IPS-18a (cell line): ENCODE measurements at regions not wholly inside any gene's neighbourhood (a gene's known extent, or its start where the extent isn't known, plus 50 kb on each side); places are given as distances from the start of the nearest gene placed in this dataset.

Experiments used
- H3K27ac ChIP-seq: one replicate; pipeline ENCODE4 v1.5.1; 2013; ENCODE audit warnings: low read length
- H3K27me3 ChIP-seq: one replicate; pipeline ENCODE4 v1.6.1; 2013; ENCODE audit warnings: mild to moderate bottlenecking, low read length; ENCODE audit not compliant: control insufficient read depth, insufficient read depth
- H3K36me3 ChIP-seq: one replicate; pipeline ENCODE4 v1.6.1; 2013; ENCODE audit warnings: low read depth, low read length; ENCODE audit not compliant: control insufficient read depth
- H3K4me1 ChIP-seq: one replicate; pipeline ENCODE4 v1.6.1; 2013; ENCODE audit warnings: low read depth, low read length; ENCODE audit not compliant: control insufficient read depth
- H3K4me3 ChIP-seq: one replicate; pipeline ENCODE4 v1.5.1; 2013; ENCODE audit warnings: low read length
- H3K9ac ChIP-seq: one replicate; pipeline ENCODE4 v1.6.1; 2013; ENCODE audit warnings: mild to moderate bottlenecking, low read length, moderate library complexity
- H3K9me3 ChIP-seq: one replicate; pipeline ENCODE4 v1.6.1; 2013; ENCODE audit warnings: low read depth, low read length; ENCODE audit not compliant: control insufficient read depth

DNA sequence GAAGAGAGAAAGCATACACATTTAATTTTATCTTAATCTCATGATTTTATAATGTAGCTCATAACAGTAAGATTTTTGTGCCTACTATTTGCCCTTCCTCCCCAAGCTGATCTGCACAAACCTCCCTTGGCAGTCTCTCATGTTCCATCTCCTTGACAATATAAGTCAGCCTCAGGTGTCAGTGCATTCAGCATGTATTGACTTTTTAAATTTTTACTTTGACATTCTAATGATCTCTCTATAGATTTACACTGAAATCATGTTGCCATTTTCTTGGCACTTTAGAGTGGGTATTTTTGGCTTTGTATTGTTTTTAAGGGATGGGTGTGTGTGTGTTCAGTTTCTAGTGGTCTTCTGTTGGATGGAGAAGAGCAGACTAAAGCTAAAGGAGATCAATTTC is 505.3 kb upstream of the CPEB2 start:
- H3K27ac ChIP-seq: no peak overlapping the region
- no peaks in the 10 kb centered on the region for H3K27me3 ChIP-seq
- H3K4me1 ChIP-seq: no peaks in the 10 kb centered on the region
- H3K9me3 ChIP-seq: no peaks in the 10 kb centered on the region
- H3K36me3 ChIP-seq: no peaks in the 10 kb centered on the region
- no peak overlapping the region for H3K9ac ChIP-seq
- H3K4me3 ChIP-seq: no peak overlapping the region

DNA sequence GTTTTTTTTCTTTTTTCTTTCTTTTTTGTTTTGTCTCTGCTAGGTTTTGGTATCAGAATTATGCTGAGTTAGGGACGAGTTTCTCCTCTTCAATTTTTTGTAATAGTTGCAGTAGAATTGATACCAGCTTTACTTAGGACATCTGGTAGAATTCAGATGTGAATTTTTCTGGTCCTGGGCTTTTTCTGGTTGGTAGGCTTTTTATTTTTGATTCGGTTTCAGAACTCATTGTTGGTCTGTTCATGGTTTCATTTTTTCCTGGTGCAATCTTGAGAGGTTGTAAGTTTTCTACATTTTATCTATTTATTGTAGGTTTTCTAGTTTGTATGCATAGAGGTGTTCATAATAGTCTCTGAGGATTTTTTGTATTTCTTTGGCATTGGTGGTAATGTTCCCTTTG is 498.1 kb upstream of the CPEB2 start:
- no peak overlapping the region for H3K27ac ChIP-seq
- H3K9ac ChIP-seq: no peak overlapping the region
- H3K4me1 ChIP-seq: no peaks in the 10 kb centered on the region
- no peaks in the 10 kb centered on the region for H3K36me3 ChIP-seq
- no peaks in the 10 kb centered on the region for H3K27me3 ChIP-seq
- no peaks in the 10 kb centered on the region for H3K9me3 ChIP-seq
- no peak overlapping the region for H3K4me3 ChIP-seq

DNA sequence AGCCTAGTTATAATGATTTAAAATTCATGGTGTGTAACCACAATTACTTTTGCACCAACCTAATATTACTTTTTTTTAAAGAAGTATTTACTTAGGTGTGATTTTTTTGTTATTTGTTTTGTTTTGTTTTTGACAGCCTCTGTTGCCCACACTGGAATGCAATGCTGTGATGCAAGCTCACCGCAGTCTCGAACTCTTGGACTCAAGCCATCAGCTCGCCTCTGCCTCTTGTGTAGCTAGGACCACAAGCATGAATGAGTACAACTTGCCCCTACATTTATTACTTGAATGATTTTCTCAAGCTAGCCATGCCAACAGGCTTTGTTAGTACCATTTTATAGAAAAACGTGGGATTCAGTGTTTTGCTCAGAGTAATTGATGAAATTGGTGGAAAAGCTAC is 488.8 kb upstream of the CPEB2 start:
- no peaks in the 10 kb centered on the region for H3K4me1 ChIP-seq
- H3K27me3 ChIP-seq: no peaks in the 10 kb centered on the region
- H3K9me3 ChIP-seq: no peaks in the 10 kb centered on the region
- H3K9ac ChIP-seq: no peak overlapping the region
- no peak overlapping the region for H3K4me3 ChIP-seq
- no peaks in the 10 kb centered on the region for H3K36me3 ChIP-seq
- H3K27ac ChIP-seq: no peak overlapping the region

GRCh38 chr4:14515556-14515955 is 486.7 kb upstream of the CPEB2 start:
- Histone ChIP-seq H3K36me3 (no peaks in the 10 kb centered on the region), H3K9me3 (no peaks in the 10 kb centered on the region), H3K27me3 (no peaks in the 10 kb centered on the region), H3K4me1 (no peaks in the 10 kb centered on the region), H3K9ac (no peak overlapping the region), H3K4me3 (no peak overlapping the region), H3K27ac (no peak overlapping the region)

DNA sequence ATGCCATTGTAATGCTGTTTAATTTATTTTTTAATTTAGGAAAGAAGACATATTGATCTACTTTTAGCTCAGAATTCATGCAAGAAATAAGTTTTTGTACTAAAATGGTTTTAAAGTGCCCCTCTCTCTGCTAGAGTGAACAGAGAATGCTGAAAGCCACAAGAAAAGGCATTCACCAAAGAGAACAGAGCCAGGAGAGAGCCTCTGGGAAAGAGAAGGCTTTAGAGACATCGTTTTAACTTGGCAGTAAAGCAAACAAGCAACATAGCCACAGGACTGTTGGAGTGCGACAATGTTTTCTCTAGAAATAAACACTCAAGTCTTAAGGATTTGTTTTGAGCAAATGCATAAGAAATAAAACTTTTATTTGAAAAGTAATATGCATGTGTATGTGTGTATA is 484.1 kb upstream of the CPEB2 start:
- Histone ChIP-seq H3K27ac (no peak overlapping the region), H3K36me3 (no peaks in the 10 kb centered on the region), H3K4me1 (no peaks in the 10 kb centered on the region), H3K9me3 (no peaks in the 10 kb centered on the region), H3K27me3 (no peaks in the 10 kb centered on the region), H3K4me3 (no peak overlapping the region), H3K9ac (no peak overlapping the region)

DNA sequence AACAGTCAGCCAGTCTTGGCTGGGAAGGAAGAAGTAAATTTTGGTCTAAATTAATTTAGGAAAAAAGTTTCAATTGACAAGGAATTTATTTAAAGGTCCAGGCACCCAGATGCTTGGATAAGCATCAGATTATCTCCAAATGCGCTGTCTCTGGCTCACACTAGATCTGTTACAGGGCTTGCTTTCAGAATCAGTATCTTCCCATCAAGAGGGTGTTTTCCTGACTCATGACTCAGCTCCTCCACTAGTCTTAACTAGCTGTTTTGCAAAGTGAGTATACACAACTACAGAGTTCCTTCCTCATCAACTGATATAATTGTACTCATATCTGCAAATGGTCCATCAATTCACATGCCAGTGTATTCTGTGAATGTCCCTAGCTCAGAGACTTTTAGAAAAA is 482.1 kb upstream of the CPEB2 start:
- Histone ChIP-seq H3K36me3 (no peaks in the 10 kb centered on the region), H3K4me1 (no peaks in the 10 kb centered on the region), H3K4me3 (no peak overlapping the region), H3K9me3 (no peaks in the 10 kb centered on the region), H3K27ac (no peak overlapping the region), H3K27me3 (no peaks in the 10 kb centered on the region), H3K9ac (no peak overlapping the region)

DNA sequence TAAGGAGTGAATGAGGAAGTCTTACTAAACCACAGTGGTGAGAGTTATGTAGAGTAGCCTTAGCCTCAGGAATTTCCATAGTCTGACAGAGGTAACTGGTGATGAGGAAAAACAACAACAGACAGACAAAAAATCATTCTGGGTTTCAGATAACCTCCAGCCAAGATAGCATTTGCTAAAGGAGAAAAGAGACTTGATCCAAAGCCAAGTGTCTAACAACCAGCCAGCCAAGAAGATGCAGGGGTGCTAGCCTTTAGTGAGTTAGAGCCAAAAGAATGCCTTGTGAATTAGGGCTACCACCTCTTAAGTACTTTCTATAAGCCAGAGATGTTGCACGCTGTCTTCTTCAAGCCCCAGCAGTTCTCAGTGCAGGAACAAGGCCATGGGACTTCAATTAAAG is 478.0 kb upstream of the CPEB2 start:
- Histone ChIP-seq H3K36me3 (no peaks in the 10 kb centered on the region), H3K9me3 (no peaks in the 10 kb centered on the region), H3K4me3 (no peak overlapping the region)

GRCh38 chr4:14528918-14529317 is 473.4 kb upstream of the CPEB2 start:
- no peak overlapping the region for H3K27ac ChIP-seq
- H3K4me3 ChIP-seq: no peak overlapping the region
- H3K36me3 ChIP-seq: no peaks in the 10 kb centered on the region
- H3K9ac ChIP-seq: no peak overlapping the region
- H3K9me3 ChIP-seq: no peaks in the 10 kb centered on the region
- H3K27me3 ChIP-seq: no peaks in the 10 kb centered on the region
- peaks cover 15% of the 10 kb centered on the region for H3K4me1 ChIP-seq

More for the DNA sequence above, 478.0 kb upstream of the CPEB2 start:
- Histone ChIP-seq H3K9ac (no peak overlapping the region), H3K4me1 (peaks cover 7% of the 10 kb centered on the region), H3K27ac (no peak overlapping the region), H3K27me3 (no peaks in the 10 kb centered on the region)

DNA sequence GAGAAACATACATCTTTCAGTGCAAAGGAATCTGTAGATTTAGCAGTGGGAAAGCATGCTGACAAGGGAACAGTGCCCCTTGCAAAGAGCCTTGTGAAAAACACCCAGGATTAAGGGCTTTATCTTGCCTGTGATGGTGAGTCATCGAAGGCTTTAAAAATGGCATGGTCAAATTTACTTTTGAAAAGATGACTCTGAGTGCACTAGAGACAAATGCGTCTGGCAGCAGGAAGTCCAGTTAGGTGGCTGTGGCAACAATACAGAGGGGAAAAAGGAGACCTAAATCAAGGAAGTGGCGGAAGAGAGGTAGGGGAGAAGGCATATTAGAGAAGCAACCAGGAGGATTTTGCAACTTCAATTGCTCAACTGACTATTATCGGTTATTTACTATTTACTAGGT is 472.6 kb upstream of the CPEB2 start:
- Histone ChIP-seq H3K4me1 (peaks cover 15% of the 10 kb centered on the region), H3K36me3 (no peaks in the 10 kb centered on the region), H3K27me3 (no peaks in the 10 kb centered on the region), H3K9ac (no peak overlapping the region), H3K4me3 (no peak overlapping the region), H3K9me3 (no peaks in the 10 kb centered on the region), H3K27ac (no peak overlapping the region)

GRCh38 chr4:14532436-14532835 is 469.8 kb upstream of the CPEB2 start:
- H3K36me3 ChIP-seq: no peaks in the 10 kb centered on the region
- H3K4me3 ChIP-seq: no peak overlapping the region
- no peaks in the 10 kb centered on the region for H3K27me3 ChIP-seq
- H3K4me1 ChIP-seq: peaks cover 15% of the 10 kb centered on the region
- no peak overlapping the region for H3K27ac ChIP-seq
- no peak overlapping the region for H3K9ac ChIP-seq
- H3K9me3 ChIP-seq: no peaks in the 10 kb centered on the region

DNA sequence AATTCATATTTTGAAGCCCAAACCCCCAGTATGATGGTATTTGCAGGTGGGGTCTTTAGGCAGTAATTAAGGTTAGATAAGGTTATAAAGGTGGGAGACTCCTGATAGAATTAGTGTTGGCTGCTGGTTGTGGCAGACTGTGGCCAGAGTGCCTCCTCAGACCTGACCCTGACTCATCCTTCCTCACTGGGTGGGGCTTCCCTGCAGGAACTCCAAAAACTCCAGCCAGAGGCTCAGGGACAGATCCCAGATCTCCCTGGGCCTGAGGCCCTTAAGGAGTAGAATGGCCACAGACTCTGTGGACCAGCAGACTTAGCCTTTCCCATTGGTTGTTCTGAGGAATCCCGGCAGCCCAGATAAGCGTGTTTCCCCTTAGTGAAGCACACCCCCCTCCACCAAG is 463.0 kb upstream of the CPEB2 start:
- H3K4me1 ChIP-seq: no peaks in the 10 kb centered on the region
- no peak overlapping the region for H3K9ac ChIP-seq
- H3K27me3 ChIP-seq: no peaks in the 10 kb centered on the region
- H3K36me3 ChIP-seq: no peaks in the 10 kb centered on the region
- H3K9me3 ChIP-seq: no peaks in the 10 kb centered on the region
- H3K27ac ChIP-seq: no peak overlapping the region
- no peak overlapping the region for H3K4me3 ChIP-seq

- H3K27ac ChIP-seq: no peak overlapping the region
- no peak overlapping the region for H3K4me3 ChIP-seq
- H3K36me3 ChIP-seq: no peaks in the 10 kb centered on the region
- H3K9ac ChIP-seq: no peak overlapping the region
- no peaks in the 10 kb centered on the region for H3K4me1 ChIP-seq
- H3K27me3 ChIP-seq: no peaks in the 10 kb centered on the region
- H3K9me3 ChIP-seq: no peaks in the 10 kb centered on the region
Measured at GRCh38 chr4:14545163-14545562, 457.1 kb upstream of the CPEB2 start.
